Lower lobe of right lung (tissue), 2 donors: ENCODE measurements at regions not wholly inside any gene's neighbourhood (a gene's known extent, or its start where the extent isn't known, plus 50 kb on each side); places are given as distances from the start of the nearest gene placed in this dataset.
A peak's percentile ranks its signal among the peaks of the same experiment; 100 is the strongest.
"Not testable (repeated sequence)": the region's sequence is repeated elsewhere in the genome, so short reads cannot be mapped to it uniquely, and the experiment has no call there.

ENCODE experiments used
- ATAC-seq, 2 donors: fragments of 200-7000 bp; cut with Tn5 transposase; one replicate each; pipeline ENCODE4 v1.9.1; 2020 to 2022; ENCODE audit warnings: mild to moderate bottlenecking in 2 of 2, moderate library complexity in 2 of 2
- DNase-seq: peaks from one replicate; pipeline ENCODE4 v3.0.0-alpha.2; 2020
- H3K27ac ChIP-seq: fragments of 200-600 bp; one replicate; pipeline ENCODE4 v1.8.0; 2022
- H3K27me3 ChIP-seq: fragments of 200-600 bp; one replicate; pipeline ENCODE4 v1.8.0; 2022; ENCODE audit warnings: low read depth
- H3K36me3 ChIP-seq: fragments of 200-600 bp; one replicate; pipeline ENCODE4 v1.8.0; 2022; ENCODE audit warnings: mild to moderate bottlenecking
- H3K4me1 ChIP-seq: fragments of 200-600 bp; one replicate; pipeline ENCODE4 v1.8.0; 2022
- H3K4me3 ChIP-seq: fragments of 200-600 bp; one replicate; pipeline ENCODE4 v1.8.0; 2022; ENCODE audit warnings: mild to moderate bottlenecking
- H3K9me3 ChIP-seq: fragments of 200-600 bp; one replicate; pipeline ENCODE4 v1.8.0; 2022
- CTCF ChIP-seq: fragments of 200-600 bp; IDR thresholded peaks from one replicate; pipeline ENCODE4 v1.8.0; 2022; ENCODE audit warnings: antibody characterized with exemption, mild to moderate bottlenecking
- intact Hi-C: fragments of 100-400 bp; cut with DNase I; formaldehyde crosslinking; loops from one replicate; pipeline ENCODE4 v1.11.0; 2022
- donor health status: DM: no; HTN: yes; CAD: no; lungs with severe emphysema.

- intact Hi-C loops: no loop called here
- Histone ChIP-seq H3K36me3 (no peaks in the 10 kb centered on the region), H3K4me1 (no peaks in the 10 kb centered on the region), H3K4me3 (no peak overlapping the region), H3K9me3 (no peaks in the 10 kb centered on the region), H3K27me3 (no peaks in the 10 kb centered on the region), H3K27ac (no peak overlapping the region)
- DNase-seq (no peak), ATAC-seq (peak in 1 of 2 donors; percentile 32)
- no peak for TF ChIP-seq CTCF
These were observed 311.7 kb downstream of the TRIM36 start for GRCh38 chr5:114857941-114858551.

GRCh38 chr5:114844711-114845110 is 325.0 kb downstream of the TRIM36 start:
- intact Hi-C loops, H3K27me3 ChIP-seq, DNase-seq: not testable (repeated sequence)

GRCh38 chr5:114839360-114839759 is 330.3 kb downstream of the TRIM36 start:
- H3K4me3 ChIP-seq: no peak overlapping the region
- DNase-seq (no peak), ATAC-seq (no peak)
- no peaks in the 10 kb centered on the region for H3K4me1 ChIP-seq
- intact Hi-C loops: no loop called here
- no peaks in the 10 kb centered on the region for H3K9me3 ChIP-seq
- no peaks in the 10 kb centered on the region for H3K36me3 ChIP-seq
- H3K27me3 ChIP-seq: no peaks in the 10 kb centered on the region
- no peak for TF ChIP-seq CTCF
- no peak overlapping the region for H3K27ac ChIP-seq

More at GRCh38 chr5:114844711-114845110, 325.0 kb downstream of the TRIM36 start:
- not testable (repeated sequence) for H3K36me3 ChIP-seq, ATAC-seq, H3K4me3 ChIP-seq, H3K4me1 ChIP-seq, H3K27ac ChIP-seq, H3K9me3 ChIP-seq

- ATAC-seq (no peak), DNase-seq (no peak)
- H3K27ac ChIP-seq: no peak overlapping the region
- H3K4me3 ChIP-seq: no peak overlapping the region
- no peaks in the 10 kb centered on the region for H3K4me1 ChIP-seq
- no peaks in the 10 kb centered on the region for H3K27me3 ChIP-seq
- no peaks in the 10 kb centered on the region for H3K9me3 ChIP-seq
- no peaks in the 10 kb centered on the region for H3K36me3 ChIP-seq
- no peak for TF ChIP-seq CTCF
- intact Hi-C loops: no loop called here
These were observed 330.8 kb downstream of the TRIM36 start for GRCh38 chr5:114838937-114839336.

GRCh38 chr5:114830114-114830513 is 339.6 kb downstream of the TRIM36 start:
- peaks cover 5% of the 10 kb centered on the region for H3K9me3 ChIP-seq
- H3K36me3 ChIP-seq: no peaks in the 10 kb centered on the region
- no peak overlapping the region for H3K27ac ChIP-seq
- ATAC-seq (no peak), DNase-seq (no peak)
- no peak for TF ChIP-seq CTCF
- H3K4me1 ChIP-seq: no peaks in the 10 kb centered on the region
- H3K4me3 ChIP-seq: no peak overlapping the region
- H3K27me3 ChIP-seq: no peaks in the 10 kb centered on the region
- intact Hi-C loops: no loop called here

- no peak overlapping the region for H3K27ac ChIP-seq
- no peaks in the 10 kb centered on the region for H3K27me3 ChIP-seq
- intact Hi-C loops: no loop called here
- H3K9me3 ChIP-seq: peaks cover 5% of the 10 kb centered on the region
- no peak for TF ChIP-seq CTCF
- H3K36me3 ChIP-seq: no peaks in the 10 kb centered on the region
- DNase-seq (no peak), ATAC-seq (no peak)
- no peaks in the 10 kb centered on the region for H3K4me1 ChIP-seq
- H3K4me3 ChIP-seq: no peak overlapping the region
These were observed 346.8 kb downstream of the TRIM36 start for GRCh38 chr5:114822863-114823262.
